Stomach smooth muscle (tissue), 2 donors: ENCODE measurements at regions not wholly inside any gene's neighbourhood (a gene's known extent, or its start where the extent isn't known, plus 50 kb on each side); places are given as distances from the start of the nearest gene placed in this dataset.

Experiments used
- H3K27ac ChIP-seq: one replicate; pipeline ENCODE4 v1.7.0; 2013; ENCODE audit warnings: mild to moderate bottlenecking, low read length, inconsistent platforms
- H3K27me3 ChIP-seq, 2 donors: one replicate each; pipeline ENCODE4 v1.7.0; 2013; ENCODE audit warnings: low read length in 2 of 2; ENCODE audit not compliant: insufficient read depth in 2 of 2, control insufficient read depth in 1 of 2
- H3K36me3 ChIP-seq, 2 donors: one replicate each; pipeline ENCODE4 v1.7.0; 2013; ENCODE audit warnings: low read length in 2 of 2; ENCODE audit not compliant: control insufficient read depth in 2 of 2, insufficient read depth in 2 of 2
- H3K4me1 ChIP-seq: one replicate; pipeline ENCODE4 v1.7.0; 2013; ENCODE audit warnings: low read length; ENCODE audit not compliant: control insufficient read depth, insufficient read depth
- H3K4me3 ChIP-seq, 2 donors: one replicate each; pipeline ENCODE4 v1.7.0; 2013; ENCODE audit warnings: low read length in 2 of 2
- H3K9ac ChIP-seq, 2 donors: one replicate each; pipeline ENCODE4 v1.7.0; 2013; ENCODE audit warnings: low read length in 2 of 2, mild to moderate bottlenecking in 1 of 2
- H3K9me3 ChIP-seq, 2 donors: one replicate each; pipeline ENCODE4 v1.7.0; 2013; ENCODE audit warnings: low read length in 2 of 2; ENCODE audit not compliant: control insufficient read depth in 2 of 2
- donor health status: healthy.
- donor health status: Pancreatic carcinoma.

DNA sequence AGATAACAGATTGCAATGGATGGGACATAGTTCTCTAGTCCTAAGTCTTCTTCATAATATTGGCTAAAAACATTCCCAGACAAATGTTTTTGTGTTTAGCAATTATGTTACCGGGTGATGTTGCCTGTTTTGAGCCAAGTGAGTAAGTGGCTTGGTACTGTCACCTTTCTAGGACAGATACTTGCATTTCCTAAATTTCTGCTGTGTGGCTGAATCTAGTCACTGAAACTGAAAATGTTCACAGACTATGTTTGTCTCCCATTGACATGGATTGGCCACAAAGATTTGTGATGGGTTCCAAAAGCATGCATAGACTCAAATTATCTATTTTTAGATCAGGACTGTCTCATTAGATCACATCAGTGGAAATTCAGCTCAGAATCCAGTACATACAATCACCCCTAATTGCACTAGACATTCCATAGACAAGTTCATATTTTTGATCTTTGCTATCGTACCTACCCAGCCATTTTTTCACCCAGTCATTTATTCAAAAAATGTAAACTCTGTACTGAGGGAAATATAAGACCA is 1222.1 kb upstream of the AUTS2 start:
- no peak overlapping the region for H3K27ac ChIP-seq
- H3K9ac ChIP-seq = no peak overlapping the region
- no peaks in the 10 kb centered on the region for H3K27me3 ChIP-seq

GRCh38 chr7:68381731-68382130 is 1216.5 kb upstream of the AUTS2 start:
- Histone ChIP-seq H3K4me1 (no peaks in the 10 kb centered on the region), H3K9ac (no peak overlapping the region), H3K27ac (no peak overlapping the region), H3K27me3 (no peaks in the 10 kb centered on the region), H3K36me3 (no peaks in the 10 kb centered on the region), H3K9me3 (peaks cover 0 to 4% of the 10 kb centered on the region in 2 donors), H3K4me3 (no peak overlapping the region)

More for the DNA sequence above, 1222.1 kb upstream of the AUTS2 start:
- Histone ChIP-seq H3K4me1 (no peaks in the 10 kb centered on the region), H3K36me3 (no peaks in the 10 kb centered on the region), H3K9me3 (peaks cover 0 to 4% of the 10 kb centered on the region in 2 donors), H3K4me3 (no peak overlapping the region)

- Histone ChIP-seq H3K9me3 (peaks cover 0 to 4% of the 10 kb centered on the region in 2 donors), H3K27ac (no peak overlapping the region), H3K4me1 (no peaks in the 10 kb centered on the region), H3K4me3 (no peak overlapping the region), H3K36me3 (no peaks in the 10 kb centered on the region), H3K9ac (no peak overlapping the region), H3K27me3 (no peaks in the 10 kb centered on the region)
Observed at GRCh38 chr7:68384581-68384980, 1213.7 kb upstream of the AUTS2 start.

DNA sequence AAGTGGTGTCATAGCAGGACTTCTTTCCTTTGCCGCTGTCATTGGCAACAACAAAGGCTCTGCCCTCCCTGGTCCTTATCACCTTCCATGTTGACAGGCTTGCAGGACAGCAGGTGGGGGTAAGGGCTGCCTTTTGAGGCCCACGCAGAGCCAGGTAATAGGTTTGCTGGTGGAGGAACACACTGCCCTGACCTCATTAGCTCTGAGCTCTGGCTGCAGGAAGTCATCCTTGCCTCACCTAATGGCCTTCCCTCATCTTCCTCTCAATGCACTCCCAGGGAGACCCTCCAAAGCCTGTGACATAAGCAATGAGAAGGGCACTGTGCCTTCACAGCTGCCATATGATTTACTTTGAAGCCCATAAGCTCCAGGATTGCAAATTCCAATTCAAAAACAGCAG is 1205.2 kb upstream of the AUTS2 start:
- Histone ChIP-seq H3K4me3 (no peak overlapping the region), H3K4me1 (no peaks in the 10 kb centered on the region), H3K9ac (no peak overlapping the region), H3K27me3 (no peaks in the 10 kb centered on the region), H3K36me3 (no peaks in the 10 kb centered on the region), H3K27ac (no peak overlapping the region), H3K9me3 (no peaks in the 10 kb centered on the region)

- no peaks in the 10 kb centered on the region for H3K9me3 ChIP-seq
- H3K4me1 ChIP-seq = no peaks in the 10 kb centered on the region
- H3K4me3 ChIP-seq = no peak overlapping the region
- H3K9ac ChIP-seq = no peak overlapping the region
- no peak overlapping the region for H3K27ac ChIP-seq
- no peaks in the 10 kb centered on the region for H3K27me3 ChIP-seq
- H3K36me3 ChIP-seq = no peaks in the 10 kb centered on the region
Observed at GRCh38 chr7:68394131-68394530, 1204.1 kb upstream of the AUTS2 start.

GRCh38 chr7:68399991-68400590 is 1198.2 kb upstream of the AUTS2 start:
- Histone ChIP-seq H3K27ac (no peak overlapping the region), H3K9me3 (no peaks in the 10 kb centered on the region), H3K9ac (no peak overlapping the region), H3K4me1 (no peaks in the 10 kb centered on the region), H3K4me3 (no peak overlapping the region), H3K36me3 (no peaks in the 10 kb centered on the region), H3K27me3 (no peaks in the 10 kb centered on the region)

- no peaks in the 10 kb centered on the region for H3K4me1 ChIP-seq
- H3K36me3 ChIP-seq = no peaks in the 10 kb centered on the region
- H3K27me3 ChIP-seq = no peaks in the 10 kb centered on the region
- H3K9ac ChIP-seq = no peak overlapping the region
- H3K4me3 ChIP-seq = no peak overlapping the region
- no peaks in the 10 kb centered on the region for H3K9me3 ChIP-seq
- no peak overlapping the region for H3K27ac ChIP-seq
Observed at GRCh38 chr7:68400783-68401182, 1197.5 kb upstream of the AUTS2 start.

GRCh38 chr7:68401313-68401712 is 1197.0 kb upstream of the AUTS2 start:
- Histone ChIP-seq H3K36me3 (no peaks in the 10 kb centered on the region), H3K4me3 (no peak overlapping the region), H3K9ac (no peak overlapping the region), H3K27ac (no peak overlapping the region), H3K4me1 (no peaks in the 10 kb centered on the region), H3K9me3 (no peaks in the 10 kb centered on the region), H3K27me3 (no peaks in the 10 kb centered on the region)

DNA sequence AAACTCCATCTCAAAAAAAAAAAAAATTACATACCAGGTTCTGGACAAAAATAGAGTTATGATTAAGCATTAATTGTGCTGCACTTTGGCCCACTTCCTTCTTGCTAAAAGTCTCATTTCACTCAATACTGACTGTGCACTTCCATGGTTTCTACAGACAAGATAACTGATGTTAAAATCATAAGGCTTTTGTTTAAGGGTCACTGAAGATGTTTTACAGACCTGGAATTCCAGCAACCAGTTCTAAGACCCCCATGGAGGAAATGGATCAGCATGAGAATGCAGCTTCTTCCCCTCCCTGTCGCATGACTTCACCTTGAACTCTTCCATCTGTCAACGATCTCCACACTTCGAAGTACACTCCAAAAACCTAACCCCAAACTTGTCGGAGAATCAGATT is 1191.8 kb upstream of the AUTS2 start:
- Histone ChIP-seq H3K4me1 (no peaks in the 10 kb centered on the region), H3K9ac (no peak overlapping the region), H3K27me3 (no peaks in the 10 kb centered on the region), H3K36me3 (no peaks in the 10 kb centered on the region), H3K9me3 (no peaks in the 10 kb centered on the region), H3K27ac (no peak overlapping the region), H3K4me3 (no peak overlapping the region)

- no peak overlapping the region for H3K9ac ChIP-seq
- H3K27me3 ChIP-seq = no peaks in the 10 kb centered on the region
- no peak overlapping the region for H3K4me3 ChIP-seq
- H3K4me1 ChIP-seq = no peaks in the 10 kb centered on the region
- no peak overlapping the region for H3K27ac ChIP-seq
- no peaks in the 10 kb centered on the region for H3K36me3 ChIP-seq
- no peaks in the 10 kb centered on the region for H3K9me3 ChIP-seq
Observed at GRCh38 chr7:68407460-68407859, 1190.8 kb upstream of the AUTS2 start.

DNA sequence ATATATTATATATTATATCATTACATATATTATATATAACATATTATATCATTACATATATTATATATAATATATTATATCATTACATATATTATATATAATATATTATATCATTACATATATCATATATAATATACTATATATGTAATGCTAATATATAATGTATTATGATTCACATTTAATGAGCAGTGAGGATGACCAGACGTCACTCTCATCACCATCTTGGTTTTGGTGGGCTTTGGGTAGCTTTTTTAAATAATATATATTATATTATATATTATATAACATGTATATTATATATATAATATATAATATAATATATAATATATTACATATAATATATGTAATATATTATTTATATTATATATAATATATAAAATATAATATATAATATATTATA is 1189.4 kb upstream of the AUTS2 start:
- Histone ChIP-seq H3K9me3 (no peaks in the 10 kb centered on the region), H3K36me3 (no peaks in the 10 kb centered on the region), H3K27me3 (no peaks in the 10 kb centered on the region), H3K27ac (no peak overlapping the region), H3K9ac (no peak overlapping the region), H3K4me1 (no peaks in the 10 kb centered on the region), H3K4me3 (no peak overlapping the region)
